ENCODE measurements at regions not wholly inside any gene's neighbourhood (a gene's known extent, or its start where the extent isn't known, plus 50 kb on each side); places are given as distances from the start of the nearest gene placed in this dataset.
A peak's percentile ranks its signal among the peaks of the same experiment; 100 is the strongest.

- Histone ChIP-seq H3K4me3 (ENCODE audit: extremely low read depth in 1 of 4, insufficient read depth in 2 of 4, low read depth in 3 of 4, low read length in 4 of 4) (no peak overlapping the region), H3K9me3 (ENCODE audit: insufficient read depth in 2 of 2, low read depth in 1 of 2, low read length in 1 of 2) (no peaks in the 10 kb centered on the region), H2BK5ac (ENCODE audit: low read depth, low read length) (no peak overlapping the region), H4K20me1 (replicated peaks in 1 of 2; ENCODE audit: control insufficient read depth in 1 of 2, insufficient read depth in 2 of 2, low read length in 2 of 2) (no peaks in the 10 kb centered on the region), H3K4ac (replicated peaks; ENCODE audit: insufficient read length, low read depth, low read length) (no peak overlapping the region), H2BK15ac (ENCODE audit: low read length) (no peak overlapping the region), H3K4me2 (ENCODE audit: insufficient read depth in 1 of 2, low read depth in 2 of 2, low read length in 2 of 2) (no peak overlapping the region; a peak in 1 of 4 replicates), H2AFZ (ENCODE audit: low read length) (peak overlapping the region; percentile 86; the same call in 1 of the 2 replicates), H3K79me1 (ENCODE audit: low read depth, low read length) (no peaks in the 10 kb centered on the region), H3K56ac (replicated peaks; ENCODE audit: insufficient read length, low read depth, low read length) (no peak overlapping the region), H3K79me2 (ENCODE audit: control insufficient read depth in 1 of 2, insufficient read depth in 2 of 2, low read length in 2 of 2) (no peaks in the 10 kb centered on the region), H3K14ac (ENCODE audit: insufficient read length) (no peak overlapping the region), H3K27me3 (replicated peaks in 1 of 4; ENCODE audit: control insufficient read depth in 3 of 4, extremely low read depth in 1 of 4, insufficient read depth in 3 of 4, low read length in 3 of 4) (no peaks in the 10 kb centered on the region), H3K23me2 (ENCODE audit: low read depth, low read length) (no peaks in the 10 kb centered on the region), H4K91ac (replicated peaks; ENCODE audit: insufficient read length, low read length) (no peak overlapping the region), H3K36me3 (ENCODE audit: control insufficient read depth in 2 of 4, insufficient read depth in 4 of 4, low read length in 3 of 4) (no peaks in the 10 kb centered on the region), H3K9ac (replicated peaks in 1 of 4; ENCODE audit: extremely low read depth in 1 of 4, low read depth in 3 of 4, low read length in 3 of 4) (no peak overlapping the region), H2AK5ac (ENCODE audit: low read depth, low read length) (no peak overlapping the region), H2BK20ac (ENCODE audit: low read length) (no peak overlapping the region), H3K4me1 (replicated peaks in 1 of 4; ENCODE audit: control insufficient read depth in 3 of 4, insufficient read depth in 4 of 4, low read length in 3 of 4) (peaks cover 0 to 3% (median 1%) of the 10 kb centered on the region in 4 experiments; a peak in 1 of 7 replicates), H4K8ac (ENCODE audit: extremely low read depth, insufficient read depth, low read length) (peak overlapping the region; percentile 32; the same call in 1 of the 2 replicates), H3K23ac (ENCODE audit: insufficient read length) (no peak overlapping the region), H4K5ac (ENCODE audit: insufficient read length, low read depth, low read length) (no peak overlapping the region), H3K27ac (ENCODE audit: low read depth, low read length) (no peak overlapping the region), H2BK12ac (ENCODE audit: low read depth, low read length) (no peak overlapping the region), H3K18ac (ENCODE audit: extremely low read depth, low read length) (no peak overlapping the region), H2BK120ac (replicated peaks; ENCODE audit: low read depth, low read length) (no peak overlapping the region)
- FAIRE-seq (no peak), DNase-seq (ENCODE audit: low read depth in 1 of 2, low spot score in 2 of 2) (no peak)
- WGBS, 2 experiments (ENCODE audit: extremely low coverage in 1 of 2, insufficient coverage in 1 of 2, insufficient read length in 1 of 2, insufficient replicate concordance in 2 of 2, low coverage in 1 of 2, low lambda C conversion rate in 2 of 2, missing lambda C conversion rate in 1 of 2): 73% methylated on average over 10 of the region's 10 CpGs; no CpG with 5 or more reads in 1 of the 2 experiments
- TF ChIP-seq CHD1 (IDR thresholded peaks at IDR 0.05; ENCODE audit: low read depth, low read length) (no peak), SRF (IDR thresholded peaks at IDR 0.05; ENCODE audit: low read depth, low read length) (no peak), JUND (IDR thresholded peaks at IDR 0.05; ENCODE audit: low read length) (no peak), BACH1 (IDR thresholded peaks at IDR 0.05; ENCODE audit: low read length) (no peak), CBX8 (IDR thresholded peaks at IDR 0.05; ENCODE audit: borderline replicate concordance, low read depth, low read length) (no peak)
- POLR2A ChIA-PET (ENCODE audit: partially characterized antibody): interaction anchor here (0.7 kb wide), 1 partner anchor 58 kb away, joined by 3 read pairs; no protein-coding TSS in a partner anchor
- CTCF ChIA-PET (ENCODE audit: partially characterized antibody): no interaction called here
These were observed 57.6 kb upstream of the CACUL1 start for GRCh38 chr10:118812393-118812740.

All from H1 (cell line).